Naive thymus-derived CD8-positive, alpha-beta T cell (primary cell): ENCODE measurements at regions not wholly inside any gene's neighbourhood (a gene's known extent, or its start where the extent isn't known, plus 50 kb on each side); places are given as distances from the start of the nearest gene placed in this dataset.

Experiments used
- ATAC-seq, 2 donors: fragments of 150-1000 bp; cut with Tn5 transposase in 1 of 2; sonication (Bioruptor Pico), chemical (Tn5 transposase) in 1 of 2; 1 replicate in 1 of 2; 2 replicates in 1 of 2; pipeline ENCODE4 v1.10.0; 2021; ENCODE audit warnings: mild to moderate bottlenecking in 2 of 2, moderate library complexity in 2 of 2
- POLR2A ChIA-PET: fragments of 350-600 bp; sonication (Branson Sonifier 250); formaldehyde crosslinking; loops from one replicate; lab custom pipeline; 2021; ENCODE audit warnings: antibody characterized with exemption; lab: Charles Lee
- DNase-seq, 10 donors: peaks; one replicate each; pipeline versions ENCODE4 v3.0.0 to v3.0.0-alpha.2; 2020 to 2022
- H3K27ac Mint-ChIP-seq, 10 donors: one replicate each; pipeline ENCODE4 v1.8.0; 2020 to 2022; ENCODE audit warnings: mild to moderate bottlenecking in 10 of 10, mixed read lengths in 10 of 10, moderate library complexity in 4 of 10, inconsistent platforms in 1 of 10
- H3K27me3 Mint-ChIP-seq, 5 donors: one replicate each; pipeline ENCODE4 v1.8.0; 2021 to 2022; ENCODE audit warnings: mixed read lengths in 5 of 5
- H3K36me3 Mint-ChIP-seq, 3 donors: one replicate each; pipeline ENCODE4 v1.8.0; 2020 to 2022; ENCODE audit warnings: mixed read lengths in 3 of 3, mild to moderate bottlenecking in 2 of 3, inconsistent platforms in 1 of 3
- H3K4me1 Mint-ChIP-seq, 4 donors: one replicate each; pipeline ENCODE4 v1.8.0; 2021 to 2022; ENCODE audit warnings: mixed read lengths in 4 of 4
- H3K4me3 Mint-ChIP-seq, 10 donors: one replicate each; pipeline ENCODE4 v1.8.0; 2020 to 2022; ENCODE audit warnings: mild to moderate bottlenecking in 10 of 10, mixed read lengths in 10 of 10, moderate library complexity in 6 of 10, inconsistent platforms in 1 of 10
- H3K9me3 Mint-ChIP-seq, 9 donors: one replicate each; pipeline ENCODE4 v1.8.0; 2020 to 2022; ENCODE audit warnings: mixed read lengths in 9 of 9, mild to moderate bottlenecking in 3 of 9, inconsistent platforms in 1 of 9, moderate library complexity in 1 of 9

- peak; percentile 18 to 31 for ATAC-seq
- POLR2A ChIA-PET: interaction anchor here (0.7 to 6.8 kb wide), 4 partner anchors 10 to 13 kb away, joined by 3 to 88 read pairs (median 3); no protein-coding TSS in a partner anchor
- peak in 2 of 10 donors; percentile 10 to 21 for DNase-seq
- Mint-ChIP-seq H3K27me3 (no peaks in the 10 kb centered on the region), H3K4me3 (peak overlapping the region in 6 of 10 donors; percentile 3 to 44 (median 22)), H3K4me1 (peaks cover 17 to 48% (median 44%) of the 10 kb centered on the region in 4 donors), H3K27ac (peak overlapping the region in 9 of 10 donors; percentile 48 to 93 (median 67)), H3K36me3 (peaks cover 0 to 5% (median 4%) of the 10 kb centered on the region in 3 donors), H3K9me3 (no peaks in the 10 kb centered on the region)
Observed at GRCh38 chrX:10095698-10096432, 60.9 kb upstream of the CLCN4 start.

- H3K4me1 Mint-ChIP-seq: peaks cover 20 to 63% (median 57%) of the 10 kb centered on the region in 4 donors
Observed at GRCh38 chrX:10098270-10098713, 58.5 kb upstream of the CLCN4 start.

GRCh38 chrX:10099411-10099810 is 57.4 kb upstream of the CLCN4 start:
- no peak for ATAC-seq
- H3K4me1 Mint-ChIP-seq: peaks cover 20 to 66% (median 57%) of the 10 kb centered on the region in 4 donors
- peaks cover 0 to 3% (median 0%) of the 10 kb centered on the region in 9 donors for H3K9me3 Mint-ChIP-seq

More at GRCh38 chrX:10098270-10098713, 58.5 kb upstream of the CLCN4 start:
- Mint-ChIP-seq H3K9me3 (no peaks in the 10 kb centered on the region), H3K36me3 (peaks cover 0 to 5% (median 2%) of the 10 kb centered on the region in 3 donors), H3K27me3 (no peaks in the 10 kb centered on the region), H3K27ac (peak overlapping the region; percentile 79 to 97 (median 92)), H3K4me3 (peak overlapping the region; percentile 87 to 95 (median 90))
- POLR2A ChIA-PET: interaction anchor here (1.1 to 6.8 kb wide), 2 partner anchors 11 to 20 kb away, joined by 3 to 88 read pairs; no protein-coding TSS in a partner anchor
- DNase-seq: peak; percentile 21 to 77 (median 38)
- ATAC-seq: peak; percentile 76 to 86

GRCh38 chrX:10101269-10101668 is 55.5 kb upstream of the CLCN4 start:
- Mint-ChIP-seq H3K9me3 (peaks cover 0 to 3% (median 0%) of the 10 kb centered on the region in 9 donors), H3K4me3 (peak overlapping the region in 1 of 10 donors; percentile 42), H3K27ac (peak overlapping the region in 3 of 10 donors; percentile 63 to 75 (median 70)), H3K4me1 (peaks cover 17 to 66% (median 56%) of the 10 kb centered on the region in 4 donors), H3K36me3 (peaks cover 0 to 11% (median 2%) of the 10 kb centered on the region in 3 donors), H3K27me3 (no peaks in the 10 kb centered on the region)
- no peak for DNase-seq
- POLR2A ChIA-PET: interaction anchor here (1.4 kb wide), 1 partner anchor 10 kb away, joined by 7 read pairs; no protein-coding TSS in a partner anchor
- ATAC-seq: no peak

More at GRCh38 chrX:10099411-10099810, 57.4 kb upstream of the CLCN4 start:
- DNase-seq: no peak
- H3K4me3 Mint-ChIP-seq: peak overlapping the region; percentile 87 to 95 (median 90)
- POLR2A ChIA-PET: interaction anchor here (1.1 to 6.8 kb wide), 2 partner anchors 10 to 19 kb away, joined by 3 to 88 read pairs; no protein-coding TSS in a partner anchor
- H3K36me3 Mint-ChIP-seq: peaks cover 0 to 10% (median 2%) of the 10 kb centered on the region in 3 donors
- H3K27ac Mint-ChIP-seq: peak overlapping the region in 9 of 10 donors; percentile 79 to 97 (median 93)
- H3K27me3 Mint-ChIP-seq: no peaks in the 10 kb centered on the region

GRCh38 chrX:10102046-10102704 is 54.6 kb upstream of the CLCN4 start:
- Mint-ChIP-seq H3K4me3 (peak overlapping the region in 1 of 10 donors; percentile 16), H3K4me1 (peaks cover 14 to 68% (median 61%) of the 10 kb centered on the region in 4 donors), H3K27ac (peak overlapping the region in 6 of 10 donors; percentile 13 to 75 (median 68)), H3K36me3 (peaks cover 0 to 11% (median 2%) of the 10 kb centered on the region in 3 donors), H3K9me3 (peaks cover 0 to 3% (median 0%) of the 10 kb centered on the region in 9 donors), H3K27me3 (no peaks in the 10 kb centered on the region)
- POLR2A ChIA-PET: no interaction called here
- ATAC-seq: no peak
- DNase-seq: no peak

GRCh38 chrX:10103023-10103422 is 53.8 kb upstream of the CLCN4 start:
- DNase-seq (no peak), ATAC-seq (no peak)
- POLR2A ChIA-PET: no interaction called here
- peak overlapping the region in 4 of 10 donors; percentile 14 to 61 (median 53) for H3K27ac Mint-ChIP-seq
- no peaks in the 10 kb centered on the region for H3K27me3 Mint-ChIP-seq
- H3K36me3 Mint-ChIP-seq: peaks cover 0 to 11% (median 2%) of the 10 kb centered on the region in 3 donors
- H3K4me1 Mint-ChIP-seq: peaks cover 14 to 70% (median 66%) of the 10 kb centered on the region in 4 donors
- H3K9me3 Mint-ChIP-seq: peaks cover 0 to 3% (median 0%) of the 10 kb centered on the region in 9 donors
- H3K4me3 Mint-ChIP-seq: no peak overlapping the region

- Mint-ChIP-seq H3K36me3 (peaks cover 0 to 11% (median 2%) of the 10 kb centered on the region in 3 donors), H3K4me1 (peaks cover 10 to 73% (median 61%) of the 10 kb centered on the region in 4 donors), H3K4me3 (peak overlapping the region in 2 of 10 donors; percentile 19 to 33), H3K9me3 (peaks cover 0 to 3% (median 0%) of the 10 kb centered on the region in 9 donors), H3K27me3 (no peaks in the 10 kb centered on the region), H3K27ac (peak overlapping the region in 9 of 10 donors; percentile 48 to 100 (median 73))
- DNase-seq: no peak
- ATAC-seq: no peak
- POLR2A ChIA-PET: no interaction called here
Observed at GRCh38 chrX:10104958-10105658, 51.7 kb upstream of the CLCN4 start.

- DNase-seq (peak in 8 of 10 donors; percentile 32 to 78 (median 48)), ATAC-seq (peak; percentile 57 to 66)
- Mint-ChIP-seq H3K36me3 (peaks cover 0 to 15% (median 4%) of the 10 kb centered on the region in 3 donors), H3K4me1 (peaks cover 16 to 75% (median 65%) of the 10 kb centered on the region in 4 donors), H3K27me3 (no peaks in the 10 kb centered on the region), H3K27ac (peak overlapping the region; percentile 76 to 100 (median 95)), H3K4me3 (peak overlapping the region; percentile 11 to 74 (median 52)), H3K9me3 (peaks cover 0 to 3% (median 0%) of the 10 kb centered on the region in 9 donors)
- POLR2A ChIA-PET: interaction anchor here (1.5 to 6.5 kb wide), 3 partner anchors 10 to 21 kb away, joined by 3 to 88 read pairs (median 5); no protein-coding TSS in a partner anchor
Observed at GRCh38 chrX:10106806-10107205, 50.0 kb upstream of the CLCN4 start.
